Chondrocyte (in vitro differentiated cells): ENCODE measurements at regions not wholly inside any gene's neighbourhood (a gene's known extent, or its start where the extent isn't known, plus 50 kb on each side); places are given as distances from the start of the nearest gene placed in this dataset.
A peak's percentile ranks its signal among the peaks of the same experiment; 100 is the strongest.

ENCODE experiments used
- DNase-seq: peaks from one replicate; pipeline ENCODE4 v3.0.0; 2021; ENCODE audit warnings: mixed read lengths, low spot score
- H3K27ac Mint-ChIP-seq: one replicate; pipeline ENCODE4 v1.8.0; 2021; ENCODE audit warnings: mild to moderate bottlenecking, moderate library complexity, mixed read lengths; ENCODE audit not compliant: unreplicated experiment
- H3K27me3 Mint-ChIP-seq: 2 replicates; pipeline ENCODE4 v1.8.0; 2021; ENCODE audit warnings: low read depth, mixed read lengths
- H3K36me3 Mint-ChIP-seq: 2 replicates; pipeline ENCODE4 v1.8.0; 2021; ENCODE audit warnings: low read depth, mixed read lengths
- H3K4me1 Mint-ChIP-seq: 2 replicates; pipeline ENCODE4 v1.8.0; 2021; ENCODE audit warnings: low read depth, mild to moderate bottlenecking, mixed read lengths
- H3K4me3 Mint-ChIP-seq: one replicate; pipeline ENCODE4 v1.8.0; 2021; ENCODE audit warnings: mild to moderate bottlenecking, moderate library complexity, mixed read lengths; ENCODE audit not compliant: unreplicated experiment
- H3K9me3 Mint-ChIP-seq: 2 replicates; pipeline ENCODE4 v1.8.0; 2021; ENCODE audit warnings: low read depth, mixed read lengths
- TF ChIP-seq, protein P1 (sequence below): fragments of 200-600 bp; sonication (generic); IDR thresholded peaks from 2 replicates; pipeline ENCODE4 v1.5.0; 2021; ENCODE audit warnings: antibody characterized with exemption, mild to moderate bottlenecking, moderate library complexity

DNA sequence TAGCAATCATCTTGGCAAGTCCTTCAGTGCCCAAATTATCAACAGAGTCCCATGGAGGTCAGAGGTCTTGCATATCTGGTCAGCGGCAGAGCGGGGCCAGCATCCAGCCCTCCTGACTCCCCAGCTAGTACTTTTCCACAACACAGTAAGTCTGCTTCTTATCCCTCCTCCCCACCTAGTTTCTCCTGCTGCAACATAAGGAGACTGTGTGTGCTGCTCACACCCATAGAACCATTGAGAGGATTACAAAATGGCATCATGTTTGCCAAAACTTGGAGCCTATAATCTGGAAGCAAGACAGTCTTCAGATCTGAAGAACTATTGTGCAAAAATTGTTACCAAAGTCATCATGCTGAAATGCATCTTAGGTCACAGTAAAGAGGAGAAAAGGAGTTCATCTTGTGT lies 125.8 kb upstream of the ZNF366 start:
- H3K4me1 Mint-ChIP-seq: peaks cover 28% of the 10 kb centered on the region
- TF ChIP-seq, protein P1, sequence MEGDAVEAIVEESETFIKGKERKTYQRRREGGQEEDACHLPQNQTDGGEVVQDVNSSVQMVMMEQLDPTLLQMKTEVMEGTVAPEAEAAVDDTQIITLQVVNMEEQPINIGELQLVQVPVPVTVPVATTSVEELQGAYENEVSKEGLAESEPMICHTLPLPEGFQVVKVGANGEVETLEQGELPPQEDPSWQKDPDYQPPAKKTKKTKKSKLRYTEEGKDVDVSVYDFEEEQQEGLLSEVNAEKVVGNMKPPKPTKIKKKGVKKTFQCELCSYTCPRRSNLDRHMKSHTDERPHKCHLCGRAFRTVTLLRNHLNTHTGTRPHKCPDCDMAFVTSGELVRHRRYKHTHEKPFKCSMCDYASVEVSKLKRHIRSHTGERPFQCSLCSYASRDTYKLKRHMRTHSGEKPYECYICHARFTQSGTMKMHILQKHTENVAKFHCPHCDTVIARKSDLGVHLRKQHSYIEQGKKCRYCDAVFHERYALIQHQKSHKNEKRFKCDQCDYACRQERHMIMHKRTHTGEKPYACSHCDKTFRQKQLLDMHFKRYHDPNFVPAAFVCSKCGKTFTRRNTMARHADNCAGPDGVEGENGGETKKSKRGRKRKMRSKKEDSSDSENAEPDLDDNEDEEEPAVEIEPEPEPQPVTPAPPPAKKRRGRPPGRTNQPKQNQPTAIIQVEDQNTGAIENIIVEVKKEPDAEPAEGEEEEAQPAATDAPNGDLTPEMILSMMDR: no peak
- no peaks in the 10 kb centered on the region for H3K36me3 Mint-ChIP-seq
- H3K27me3 Mint-ChIP-seq: no peaks in the 10 kb centered on the region
- DNase-seq: no peak
- no peaks in the 10 kb centered on the region for H3K9me3 Mint-ChIP-seq
- H3K27ac Mint-ChIP-seq: peak overlapping the region; percentile 8
- no peak overlapping the region for H3K4me3 Mint-ChIP-seq

- H3K27ac Mint-ChIP-seq: no peak overlapping the region
- TF ChIP-seq, protein P1: no peak
- H3K4me1 Mint-ChIP-seq: peaks cover 28% of the 10 kb centered on the region
These were observed 123.5 kb upstream of the ZNF366 start for GRCh38 chr5:72630721-72631120.

GRCh38 chr5:72630081-72630480 lies 122.9 kb upstream of the ZNF366 start:
- Mint-ChIP-seq H3K27me3 (no peaks in the 10 kb centered on the region), H3K27ac (no peak overlapping the region), H3K4me3 (no peak overlapping the region), H3K36me3 (no peaks in the 10 kb centered on the region), H3K4me1 (peaks cover 34% of the 10 kb centered on the region), H3K9me3 (no peaks in the 10 kb centered on the region)
- DNase-seq: no peak
- TF ChIP-seq, protein P1: no peak

More at GRCh38 chr5:72630721-72631120, 123.5 kb upstream of the ZNF366 start:
- no peak overlapping the region for H3K4me3 Mint-ChIP-seq
- no peaks in the 10 kb centered on the region for H3K36me3 Mint-ChIP-seq
- no peaks in the 10 kb centered on the region for H3K9me3 Mint-ChIP-seq
- H3K27me3 Mint-ChIP-seq: no peaks in the 10 kb centered on the region
- no peak for DNase-seq

DNA sequence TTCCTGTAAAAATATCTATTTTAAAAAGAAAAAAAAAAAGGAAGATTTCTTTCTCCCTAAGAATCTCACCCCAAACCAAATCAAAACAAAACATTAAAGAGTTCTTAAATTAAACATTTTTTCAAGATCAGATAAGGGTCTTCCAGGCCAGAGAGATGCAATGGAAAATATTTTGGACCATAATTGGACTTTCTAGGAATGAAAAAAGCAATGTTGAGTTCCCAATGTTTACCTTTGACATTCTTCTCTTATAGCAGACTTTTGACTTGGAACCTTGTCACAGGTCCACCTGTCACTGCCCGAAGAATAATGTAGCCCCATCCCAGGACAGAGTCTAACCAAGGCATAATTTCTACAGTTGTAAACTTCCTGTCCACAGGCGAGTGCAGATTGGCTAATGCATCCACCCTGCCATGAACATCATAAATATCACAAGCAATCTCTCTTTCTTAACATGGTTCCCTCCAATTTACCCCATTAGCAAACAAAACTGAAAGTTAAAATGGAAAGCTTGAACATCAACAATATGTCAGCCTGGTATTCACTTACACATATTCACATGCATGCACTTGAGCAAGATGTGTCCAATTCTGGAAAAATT lies 121.7 kb upstream of the ZNF366 start:
- peaks cover 37% of the 10 kb centered on the region for H3K4me1 Mint-ChIP-seq
- no peak for DNase-seq

GRCh38 chr5:72625332-72625731 lies 118.1 kb upstream of the ZNF366 start:
- no peaks in the 10 kb centered on the region for H3K36me3 Mint-ChIP-seq
- DNase-seq: no peak
- H3K9me3 Mint-ChIP-seq: no peaks in the 10 kb centered on the region
- no peak overlapping the region for H3K4me3 Mint-ChIP-seq
- peak overlapping the region; percentile 42 for H3K27ac Mint-ChIP-seq
- no peaks in the 10 kb centered on the region for H3K27me3 Mint-ChIP-seq
- TF ChIP-seq, protein P1: no peak
- peaks cover 35% of the 10 kb centered on the region for H3K4me1 Mint-ChIP-seq

More for the DNA sequence above, 121.7 kb upstream of the ZNF366 start:
- H3K9me3 Mint-ChIP-seq: no peaks in the 10 kb centered on the region
- no peak overlapping the region for H3K4me3 Mint-ChIP-seq
- H3K27me3 Mint-ChIP-seq: no peaks in the 10 kb centered on the region
- no peak overlapping the region for H3K27ac Mint-ChIP-seq
- TF ChIP-seq, protein P1: no peak
- H3K36me3 Mint-ChIP-seq: no peaks in the 10 kb centered on the region
